MM.1S (cell line): ENCODE measurements at regions not wholly inside any gene's neighbourhood (a gene's known extent, or its start where the extent isn't known, plus 50 kb on each side); places are given as distances from the start of the nearest gene placed in this dataset.

Experiments
- EZH2phosphoT487 ChIP-seq: fragments of 300-600 bp; sonication (generic); IDR thresholded peaks from 2 replicates; pipeline ENCODE4 v1.6.1; 2018; ENCODE audit warnings: antibody characterized with exemption, low read length
- TF ChIP-seq, protein P1 (sequence below): fragments of 300-600 bp; sonication (generic); IDR thresholded peaks from 2 replicates; pipeline ENCODE4 v1.5.1; 2016; ENCODE audit warnings: antibody characterized with exemption, low read length, mixed read lengths

- TF ChIP-seq, protein P1, sequence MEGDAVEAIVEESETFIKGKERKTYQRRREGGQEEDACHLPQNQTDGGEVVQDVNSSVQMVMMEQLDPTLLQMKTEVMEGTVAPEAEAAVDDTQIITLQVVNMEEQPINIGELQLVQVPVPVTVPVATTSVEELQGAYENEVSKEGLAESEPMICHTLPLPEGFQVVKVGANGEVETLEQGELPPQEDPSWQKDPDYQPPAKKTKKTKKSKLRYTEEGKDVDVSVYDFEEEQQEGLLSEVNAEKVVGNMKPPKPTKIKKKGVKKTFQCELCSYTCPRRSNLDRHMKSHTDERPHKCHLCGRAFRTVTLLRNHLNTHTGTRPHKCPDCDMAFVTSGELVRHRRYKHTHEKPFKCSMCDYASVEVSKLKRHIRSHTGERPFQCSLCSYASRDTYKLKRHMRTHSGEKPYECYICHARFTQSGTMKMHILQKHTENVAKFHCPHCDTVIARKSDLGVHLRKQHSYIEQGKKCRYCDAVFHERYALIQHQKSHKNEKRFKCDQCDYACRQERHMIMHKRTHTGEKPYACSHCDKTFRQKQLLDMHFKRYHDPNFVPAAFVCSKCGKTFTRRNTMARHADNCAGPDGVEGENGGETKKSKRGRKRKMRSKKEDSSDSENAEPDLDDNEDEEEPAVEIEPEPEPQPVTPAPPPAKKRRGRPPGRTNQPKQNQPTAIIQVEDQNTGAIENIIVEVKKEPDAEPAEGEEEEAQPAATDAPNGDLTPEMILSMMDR: no peak
- no peak for TF ChIP-seq EZH2phosphoT487
These were observed 187.5 kb downstream of the TANC2 start for GRCh38 chr17:63153488-63153887.
